ENCODE measurements at regions not wholly inside any gene's neighbourhood (a gene's known extent, or its start where the extent isn't known, plus 50 kb on each side); places are given as distances from the start of the nearest gene placed in this dataset.
"Not testable (repeated sequence)": the region's sequence is repeated elsewhere in the genome, so short reads cannot be mapped to it uniquely, and the experiment has no call there.

GRCh38 chr2:185417688-185418087, 320.9 kb upstream of the FSIP2 start:
- Histone ChIP-seq H3K27me3 (no peaks in the 10 kb centered on the region), H3K27ac (no peak overlapping the region), H3K4me1 (no peaks in the 10 kb centered on the region), H3K4me3 (no peak overlapping the region), H3K36me3 (no peaks in the 10 kb centered on the region), H3K9me3 (no peaks in the 10 kb centered on the region)
- intact Hi-C loops (cut with DNase I), result no loop called here
- TF ChIP-seq POLR2AphosphoS5 (IDR thresholded peaks at IDR 0.05; ENCODE audit: insufficient read depth in 1 of 2, low read depth in 1 of 2), result no peak
- no peak for TF ChIP-seq POLR2A (IDR thresholded peaks at IDR 0.05)
- TF ChIP-seq CTCF (IDR thresholded peaks at IDR 0.05), result no peak
- no peak for DNase-seq (ENCODE audit: extremely low spot score in 2 of 2)

- H3K27ac ChIP-seq; H3K36me3 ChIP-seq; H3K4me3 ChIP-seq; intact Hi-C loops (cut with DNase I); H3K4me1 ChIP-seq; DNase-seq (ENCODE audit: extremely low spot score in 2 of 2); H3K27me3 ChIP-seq; H3K9me3 ChIP-seq: not testable (repeated sequence)
These were observed 313.5 kb upstream of the FSIP2 start for GRCh38 chr2:185424958-185425629.

- H3K27ac ChIP-seq, result no peak overlapping the region
- intact Hi-C loops (cut with DNase I), result no loop called here
These were observed 310.6 kb upstream of the FSIP2 start for GRCh38 chr2:185428000-185428399.

GRCh38 chr2:185433824-185434223, 304.8 kb upstream of the FSIP2 start:
- Histone ChIP-seq H3K36me3 (no peaks in the 10 kb centered on the region), H3K27ac (no peak overlapping the region), H3K9me3 (no peaks in the 10 kb centered on the region), H3K27me3 (no peaks in the 10 kb centered on the region), H3K4me3 (no peak overlapping the region), H3K4me1 (no peaks in the 10 kb centered on the region)
- intact Hi-C loops (cut with DNase I), result no loop called here
- no peak for DNase-seq (ENCODE audit: extremely low spot score in 2 of 2)
- TF ChIP-seq POLR2A (IDR thresholded peaks at IDR 0.05), result no peak
- TF ChIP-seq CTCF (IDR thresholded peaks at IDR 0.05), result no peak
- no peak for TF ChIP-seq POLR2AphosphoS5 (IDR thresholded peaks at IDR 0.05; ENCODE audit: insufficient read depth in 1 of 2, low read depth in 1 of 2)

More at GRCh38 chr2:185428000-185428399, 310.6 kb upstream of the FSIP2 start:
- DNase-seq (ENCODE audit: extremely low spot score in 2 of 2), result no peak
- TF ChIP-seq POLR2AphosphoS5 (IDR thresholded peaks at IDR 0.05; ENCODE audit: insufficient read depth in 1 of 2, low read depth in 1 of 2), result no peak
- no peak for TF ChIP-seq CTCF (IDR thresholded peaks at IDR 0.05)
- no peak for TF ChIP-seq POLR2A (IDR thresholded peaks at IDR 0.05)
- H3K9me3 ChIP-seq, result no peaks in the 10 kb centered on the region
- no peaks in the 10 kb centered on the region for H3K27me3 ChIP-seq
- no peak overlapping the region for H3K4me3 ChIP-seq
- no peaks in the 10 kb centered on the region for H3K4me1 ChIP-seq
- no peaks in the 10 kb centered on the region for H3K36me3 ChIP-seq

- H3K36me3 ChIP-seq, result no peaks in the 10 kb centered on the region
- intact Hi-C loops (cut with DNase I), result no loop called here
- H3K4me1 ChIP-seq, result no peaks in the 10 kb centered on the region
- no peak for TF ChIP-seq CTCF (IDR thresholded peaks at IDR 0.05)
- TF ChIP-seq POLR2A (IDR thresholded peaks at IDR 0.05), result no peak
- no peak for TF ChIP-seq POLR2AphosphoS5 (IDR thresholded peaks at IDR 0.05; ENCODE audit: insufficient read depth in 1 of 2, low read depth in 1 of 2)
- H3K4me3 ChIP-seq, result no peak overlapping the region
- DNase-seq (ENCODE audit: extremely low spot score in 2 of 2), result no peak
- H3K9me3 ChIP-seq, result no peaks in the 10 kb centered on the region
- H3K27me3 ChIP-seq, result no peaks in the 10 kb centered on the region
- H3K27ac ChIP-seq, result no peak overlapping the region
These were observed 301.7 kb upstream of the FSIP2 start for GRCh38 chr2:185436787-185437372.

All from vagina (tissue), 2 donors.